ENCODE measurements at regions not wholly inside any gene's neighbourhood (a gene's known extent, or its start where the extent isn't known, plus 50 kb on each side); places are given as distances from the start of the nearest gene placed in this dataset.
"Not testable (repeated sequence)": the region's sequence is repeated elsewhere in the genome, so short reads cannot be mapped to it uniquely, and the experiment has no call there.

GRCh38 chr5:54821445-54822323 lies 163.7 kb downstream of the ESM1 start:
- no peak for DNase-seq (ENCODE audit: low read depth)

DNA sequence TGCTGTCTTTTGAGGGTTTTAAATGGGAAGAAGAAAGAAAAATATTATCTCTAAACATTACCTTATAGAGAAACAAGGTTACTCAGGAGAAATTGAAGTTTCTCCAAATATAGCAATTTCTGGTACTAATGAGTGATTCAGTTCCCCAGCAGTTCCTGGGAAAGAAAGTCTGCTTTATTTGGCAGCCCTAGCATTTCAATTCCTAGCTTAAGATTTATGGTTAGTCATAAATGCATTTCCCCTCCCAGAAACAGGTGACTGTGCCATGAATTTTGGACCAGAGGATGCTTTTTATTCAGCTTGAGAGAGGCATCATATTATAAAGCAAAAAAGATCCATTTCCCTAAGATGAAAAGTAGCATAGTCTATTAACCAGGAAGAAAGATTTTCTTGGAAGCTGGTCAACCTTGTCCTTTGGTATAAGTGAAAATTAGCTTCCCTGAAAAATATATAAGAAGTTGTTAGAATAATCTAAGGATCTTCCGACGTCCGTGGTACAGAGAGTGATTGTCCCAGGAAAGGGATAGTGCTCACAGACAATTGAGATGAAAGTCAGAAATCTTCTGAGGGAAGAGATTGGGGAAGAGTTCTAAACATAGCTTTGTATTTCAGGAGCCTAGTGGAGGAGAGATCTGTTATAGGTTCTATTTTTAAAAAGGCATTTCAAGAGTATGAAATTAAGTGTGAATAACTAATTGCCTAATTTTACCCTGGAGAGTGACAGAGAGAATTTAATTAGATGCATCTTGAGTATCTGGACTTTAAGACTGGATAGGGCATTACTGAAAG lies 164.9 kb downstream of the ESM1 start:
- no peak for DNase-seq (ENCODE audit: low read depth)

DNA sequence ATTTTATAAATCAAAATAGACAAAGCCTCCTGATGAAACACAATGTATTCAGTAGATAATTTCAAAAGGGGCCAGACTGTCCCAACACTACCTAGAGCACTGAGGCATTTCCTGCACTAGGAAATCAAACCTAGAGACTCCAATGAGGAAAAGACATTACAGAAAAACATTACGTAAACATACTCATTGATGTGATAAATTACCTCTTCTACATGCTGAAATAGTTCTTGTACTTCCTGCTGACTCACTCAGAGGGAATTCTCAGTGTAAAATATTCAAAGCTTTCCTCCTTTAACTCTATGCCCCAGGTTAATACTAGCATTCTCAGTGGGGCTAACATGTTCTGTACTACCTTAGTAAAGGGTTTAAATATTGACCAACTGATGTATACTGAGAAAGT lies 178.0 kb downstream of the ESM1 start:
- DNase-seq (ENCODE audit: low read depth), result no peak

DNA sequence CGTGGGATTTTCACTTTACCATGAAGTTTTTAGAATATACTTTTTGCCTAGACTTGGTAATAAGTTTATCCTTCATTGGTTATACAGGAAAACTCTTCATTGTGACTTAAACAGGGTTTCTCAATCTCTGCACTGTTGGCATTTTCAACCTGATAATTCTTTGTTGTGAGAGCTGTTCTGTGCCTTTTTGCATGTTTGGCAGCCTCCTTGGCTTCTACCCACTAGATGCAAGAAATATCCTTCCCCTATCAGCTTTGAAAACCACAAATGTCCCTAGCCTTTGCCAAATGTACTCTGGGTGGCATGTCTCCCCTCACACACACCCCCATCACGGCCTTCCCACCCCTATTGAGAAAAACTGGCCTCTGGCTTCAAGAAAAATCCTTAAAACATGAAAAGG lies 180.9 kb downstream of the ESM1 start:
- no peak for DNase-seq (ENCODE audit: low read depth)

- no peak for DNase-seq (ENCODE audit: low read depth)
These were observed 181.3 kb downstream of the ESM1 start for GRCh38 chr5:54804086-54804485.

GRCh38 chr5:54803471-54804011 lies 181.9 kb downstream of the ESM1 start:
- DNase-seq (ENCODE audit: low read depth), result no peak

DNA sequence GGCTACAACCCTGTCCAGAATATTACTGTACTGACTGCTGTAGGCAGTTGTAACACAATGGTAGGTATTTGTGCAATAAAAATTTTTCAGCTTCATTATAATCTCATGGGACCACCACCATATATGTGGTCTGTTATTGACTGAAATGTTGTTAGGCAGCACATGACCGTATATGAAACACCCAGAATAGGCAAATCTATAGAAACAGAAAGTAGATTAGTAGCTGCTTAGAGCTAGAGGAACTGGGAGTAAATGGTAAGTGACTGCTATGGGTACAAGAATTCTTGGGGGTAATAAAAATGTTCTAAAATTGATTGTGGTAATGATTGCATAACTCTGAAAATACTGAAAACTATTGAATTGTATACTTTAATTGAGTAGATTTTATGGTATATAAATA lies 185.7 kb downstream of the ESM1 start:
- no peak for DNase-seq (ENCODE audit: low read depth)

DNA sequence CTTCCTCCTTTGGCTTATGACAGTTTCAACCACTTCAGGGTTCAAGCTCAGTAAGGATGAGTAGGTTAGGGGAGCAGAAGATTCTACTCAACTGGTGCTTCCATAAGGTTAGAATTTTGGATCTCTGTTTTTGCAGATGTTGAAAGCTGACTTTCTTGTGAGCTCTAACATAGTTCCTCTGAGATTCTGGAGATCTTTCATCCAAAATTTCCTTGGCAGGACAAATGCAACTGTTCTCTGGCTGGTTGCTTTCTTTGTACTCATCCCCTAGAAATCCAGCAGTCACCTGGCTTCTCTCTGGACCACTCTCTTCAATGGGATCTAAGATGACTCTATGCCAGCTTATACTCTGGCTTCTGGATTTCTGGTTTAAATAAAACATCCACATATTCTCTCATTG lies 189.6 kb downstream of the ESM1 start:
- no peak for DNase-seq (ENCODE audit: low read depth)

DNA sequence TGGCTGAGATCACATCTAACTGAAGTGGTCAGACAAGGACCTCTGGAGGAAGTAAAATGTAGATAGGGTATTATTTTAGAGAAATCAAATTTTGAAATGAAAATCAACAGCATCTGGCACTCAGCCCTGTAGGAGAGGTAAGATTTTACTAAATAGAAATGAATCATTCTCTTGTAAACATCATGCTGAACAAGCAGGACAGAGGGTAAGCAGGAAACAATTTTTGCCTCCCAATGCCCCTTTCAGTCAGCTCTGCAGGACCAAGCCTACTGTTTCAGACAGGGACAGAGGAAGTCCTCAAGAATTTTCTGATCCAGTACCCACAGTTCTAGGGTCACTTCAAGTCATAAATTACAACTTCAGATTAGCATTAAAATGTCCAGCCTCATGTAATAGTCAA lies 190.1 kb downstream of the ESM1 start:
- no peak for DNase-seq (ENCODE audit: low read depth)

GRCh38 chr5:54794135-54794975 lies 191.0 kb downstream of the ESM1 start:
- DNase-seq (ENCODE audit: low read depth), result no peak

DNA sequence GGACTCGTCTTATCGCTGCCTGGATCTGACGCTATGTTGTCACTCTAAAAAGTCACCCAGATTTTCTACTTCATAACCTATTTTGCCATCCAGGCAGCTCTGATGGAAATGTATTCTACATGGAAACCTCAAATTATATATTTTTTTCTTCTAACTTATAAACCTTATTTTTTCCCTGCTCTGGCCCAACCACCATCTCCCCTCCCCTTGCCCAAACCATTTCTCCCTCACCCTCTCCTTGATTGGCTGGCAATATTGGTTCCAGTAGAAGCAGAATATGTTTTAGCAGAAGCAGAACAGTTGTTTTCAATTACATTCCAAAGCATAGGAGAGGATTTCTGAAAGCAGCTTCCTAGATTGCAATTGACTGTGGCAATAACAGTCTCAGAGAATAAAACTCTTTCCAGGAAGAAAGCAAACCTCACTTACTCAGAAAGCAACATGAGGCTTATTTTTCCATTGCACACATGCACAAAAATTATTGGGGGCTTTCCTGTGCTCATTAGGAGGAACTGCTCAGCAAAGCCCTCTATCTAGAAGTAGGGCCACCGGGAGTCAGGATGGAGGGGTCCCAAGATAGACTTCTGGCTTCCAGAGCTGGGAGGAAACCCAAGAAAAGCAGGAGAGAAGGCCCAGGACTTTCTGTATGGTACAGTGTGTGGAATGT lies 191.8 kb downstream of the ESM1 start:
- DNase-seq (ENCODE audit: low read depth), result peak; percentile 29

DNA sequence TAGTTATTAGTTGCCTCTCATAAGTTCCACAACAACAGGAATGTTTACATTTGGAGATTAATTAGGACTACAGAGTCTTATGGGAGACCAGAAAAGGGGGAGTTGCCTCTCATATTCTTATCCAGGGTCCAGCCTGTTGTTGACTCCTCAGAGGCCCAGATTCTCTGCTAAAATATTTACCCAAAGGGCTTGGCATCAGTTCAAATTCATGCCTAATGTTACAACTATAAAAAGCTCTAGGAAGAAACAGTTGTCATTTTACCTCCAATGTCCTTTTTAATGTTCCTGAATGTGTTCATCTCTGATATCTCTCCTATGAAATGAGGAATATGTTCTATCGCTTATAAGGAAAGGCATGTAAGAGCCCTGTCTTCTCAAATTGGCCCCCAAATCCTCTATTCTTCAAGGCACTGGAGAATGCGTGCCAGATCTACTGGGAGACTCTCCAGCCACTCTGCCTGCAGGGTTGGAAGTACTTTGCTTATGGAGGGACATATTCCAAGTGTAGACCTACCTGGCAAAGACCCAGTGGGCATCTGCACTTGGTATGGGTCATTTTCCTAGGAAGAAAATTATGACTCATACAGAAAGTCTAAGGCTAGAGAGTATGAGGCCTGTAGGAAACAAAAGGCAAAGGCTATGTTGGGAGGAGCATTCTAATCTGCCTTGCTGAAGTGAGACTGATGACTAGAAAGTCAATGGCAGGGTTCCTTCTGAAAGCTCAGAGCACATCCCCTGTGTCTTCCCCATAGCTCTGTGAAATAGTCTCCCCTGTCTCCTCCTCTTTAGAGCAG lies 192.6 kb downstream of the ESM1 start:
- peak; percentile 22 for DNase-seq (ENCODE audit: low read depth)

DNA sequence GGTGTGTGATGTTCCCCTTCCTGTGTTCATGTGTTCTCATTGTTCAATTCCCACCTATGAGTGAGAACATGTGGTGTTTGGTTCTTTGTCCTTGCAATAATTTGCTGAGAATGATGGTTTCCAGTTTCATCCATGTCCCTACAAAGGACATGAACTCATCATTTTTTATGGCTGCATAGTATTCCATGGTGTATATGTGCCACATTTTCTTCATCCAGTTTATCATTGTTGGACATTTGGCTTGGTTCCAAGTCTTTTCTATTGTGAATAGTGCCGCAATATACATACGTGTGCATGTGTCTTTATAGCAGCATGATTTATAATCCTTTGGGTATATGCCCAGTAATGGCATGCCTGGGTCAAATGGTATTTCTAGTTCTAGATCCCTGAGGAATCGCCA lies 197.5 kb downstream of the ESM1 start:
- not testable (repeated sequence) for DNase-seq (ENCODE audit: low read depth)

- DNase-seq (ENCODE audit: low read depth), result no peak
These were observed 199.4 kb downstream of the ESM1 start for GRCh38 chr5:54785729-54786591.

- no peak for DNase-seq (ENCODE audit: low read depth)
These were observed 206.6 kb downstream of the ESM1 start for GRCh38 chr5:54778783-54779182.

GRCh38 chr5:54775645-54776044 lies 209.7 kb downstream of the ESM1 start:
- DNase-seq (ENCODE audit: low read depth), result no peak

GRCh38 chr5:54774281-54775170 lies 210.9 kb downstream of the ESM1 start:
- DNase-seq (ENCODE audit: low read depth), result peak; percentile 72

DNA sequence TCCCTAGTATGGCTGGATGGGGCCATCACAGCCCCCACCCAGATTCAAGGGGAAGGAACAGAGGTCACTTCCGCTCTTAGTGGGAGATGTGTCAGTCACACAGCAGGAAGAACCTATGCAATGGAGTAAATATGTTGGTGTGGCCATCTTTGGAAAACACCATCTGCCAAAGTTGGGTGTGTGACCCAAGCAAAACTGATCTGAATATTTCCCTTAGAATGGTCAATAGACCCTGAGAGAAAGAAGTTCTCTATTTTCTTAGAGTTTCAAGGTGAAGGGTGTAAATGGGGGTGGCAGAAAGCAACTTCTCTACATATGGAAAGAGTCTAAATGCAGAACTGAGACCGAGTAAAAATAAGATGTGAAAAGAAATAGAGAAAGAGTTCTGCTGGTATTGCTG lies 212.7 kb downstream of the ESM1 start:
- no peak for DNase-seq (ENCODE audit: low read depth)

- DNase-seq (ENCODE audit: low read depth), result no peak
These were observed 213.2 kb downstream of the ESM1 start for GRCh38 chr5:54772231-54772630.

Measured in fibroblast of the conjunctiva (primary cell).